SH-SY5Y (cell line): ENCODE measurements at regions not wholly inside any gene's neighbourhood (a gene's known extent, or its start where the extent isn't known, plus 50 kb on each side); places are given as distances from the start of the nearest gene placed in this dataset.

Experiments used
- GATA2 ChIP-seq: IDR thresholded peaks from 2 replicates; pipeline ENCODE4 v1.6.1; 2011; ENCODE audit warnings: mild to moderate bottlenecking, low read depth, low read length
- GATA3 ChIP-seq: IDR thresholded peaks from 2 replicates; pipeline ENCODE4 v1.6.1; 2011; ENCODE audit warnings: low read depth, mild to moderate bottlenecking, low read length, moderate library complexity

GRCh38 chr18:75799449-75800330 lies 372.2 kb upstream of the SMIM21 start:
- no peak for TF ChIP-seq GATA3
- TF ChIP-seq GATA2 = no peak
